Endothelial cell of umbilical vein (primary cell): ENCODE measurements at regions not wholly inside any gene's neighbourhood (a gene's known extent, or its start where the extent isn't known, plus 50 kb on each side); places are given as distances from the start of the nearest gene placed in this dataset.

Experiments
- BruUV-seq: library from RNA; stranded (reverse); fragments of 400-500 nt; replicated peaks from 2 replicates; lab custom pipeline; 2021; lab: Mats Ljungman, UMichigan
- CTCF ChIA-PET: fragments of 300-600, 350-600 bp; sonication (Branson Sonifier 250); formaldehyde crosslinking; loops from one replicate; lab custom pipeline; 2021; ENCODE audit warnings: antibody characterized with exemption, inconsistent platforms; lab: Charles Lee
- POLR2A ChIA-PET: fragments of 300-600, 350-600 bp; sonication (Branson Sonifier 250); formaldehyde crosslinking; loops from one replicate; lab custom pipeline; 2021; ENCODE audit warnings: antibody characterized with exemption, inconsistent platforms; lab: Charles Lee
- DNase-seq: peaks from one replicate; pipeline ENCODE4 v3.0.0-alpha.2; 2011; ENCODE audit warnings: low read depth, low spot score
- FAIRE-seq: peaks from 2 replicates; lab custom pipeline; 2011; peaks lifted over from hg19 to GRCh38; lab: Jason Lieb, UNC
- H2AFZ ChIP-seq: 2 replicates; pipeline ENCODE4 v1.6.0; 2012; ENCODE audit warnings: low read depth, low read length, control low read depth, inconsistent platforms
- H3K27ac ChIP-seq: 2 replicates; pipeline ENCODE4 v1.5.1; 2011; ENCODE audit warnings: low read depth, mild to moderate bottlenecking, control low read depth, low read length, moderate library complexity; ENCODE audit not compliant: insufficient read depth
- H3K27me3 ChIP-seq, 2 experiments: 2 replicates each; pipeline versions ENCODE4 v1.6.0 to v1.6.1; 2011; ENCODE audit warnings: low read length in 2 of 2, mixed read lengths in 1 of 2; ENCODE audit not compliant: control insufficient read depth in 2 of 2, insufficient read depth in 2 of 2
- H3K36me3 ChIP-seq, 2 experiments: 2 replicates in 1 of 2; 3 replicates in 1 of 2; pipeline ENCODE4 v1.5.1; 2011; ENCODE audit warnings: low read length in 2 of 2, mild to moderate bottlenecking in 1 of 2, moderate library complexity in 1 of 2; ENCODE audit not compliant: control insufficient read depth in 2 of 2, insufficient read depth in 2 of 2; ENCODE audit errors: extremely low read depth in 1 of 2
- H3K4me1 ChIP-seq: 3 replicates; pipeline ENCODE4 v1.5.1; 2011; ENCODE audit warnings: mild to moderate bottlenecking, low read length; ENCODE audit not compliant: control insufficient read depth, insufficient read depth; ENCODE audit errors: extremely low read depth
- H3K4me2 ChIP-seq: 2 replicates; pipeline ENCODE4 v1.6.1; 2011; ENCODE audit warnings: low read length, control low read depth, mixed read lengths; ENCODE audit not compliant: insufficient read depth
- H3K4me3 ChIP-seq, 3 experiments: fragments of 200-600 bp in 1 of 3; sonication (generic), shearing (Covaris generic) in 1 of 3; replicated peaks in 1 of 3; 2 replicates each; pipeline ENCODE4 v1.5.1; 2011 to 2016; ENCODE audit warnings: control low read depth in 3 of 3, low read length in 3 of 3, mild to moderate bottlenecking in 2 of 3, inconsistent platforms in 1 of 3, low read depth in 1 of 3, moderate library complexity in 1 of 3; ENCODE audit not compliant: insufficient read depth in 1 of 3
- H3K79me2 ChIP-seq: 2 replicates; pipeline ENCODE4 v1.6.0; 2012; ENCODE audit warnings: low read length, inconsistent platforms; ENCODE audit not compliant: control insufficient read depth, insufficient read depth
- H3K9ac ChIP-seq: replicated peaks from 2 replicates; pipeline ENCODE3; 2011; ENCODE audit warnings: low read length, control low read depth; ENCODE audit not compliant: insufficient read depth; ENCODE audit errors: extremely low read depth
- H3K9me1 ChIP-seq: replicated peaks from 3 replicates; pipeline ENCODE4 v1.6.0; 2011; ENCODE audit warnings: mild to moderate bottlenecking, low read length; ENCODE audit not compliant: control insufficient read depth, insufficient read depth; ENCODE audit errors: extremely low read depth
- H3K9me3 ChIP-seq: replicated peaks from 2 replicates; pipeline ENCODE4 v1.5.1; 2012; ENCODE audit warnings: low read length, inconsistent platforms; ENCODE audit not compliant: control insufficient read depth, insufficient read depth
- H4K20me1 ChIP-seq: replicated peaks from 2 replicates; pipeline ENCODE3; 2011; ENCODE audit warnings: mild to moderate bottlenecking, low read length; ENCODE audit not compliant: control insufficient read depth, insufficient read depth; ENCODE audit errors: extremely low read depth
- FOS ChIP-seq: IDR thresholded peaks from 2 replicates; pipeline ENCODE4 v1.6.1; 2011; ENCODE audit warnings: mild to moderate bottlenecking, low read length, moderate library complexity, borderline replicate concordance; ENCODE audit not compliant: insufficient read depth
- GATA2 ChIP-seq: IDR thresholded peaks from 2 replicates; pipeline ENCODE4 v1.7.0; 2011; ENCODE audit warnings: low read depth, mild to moderate bottlenecking, moderate library complexity, mixed read lengths, low read length; ENCODE audit not compliant: insufficient read length, insufficient read depth
- JUN ChIP-seq: IDR thresholded peaks from 2 replicates; pipeline ENCODE4 v1.6.1; 2011; ENCODE audit warnings: borderline replicate concordance, low read depth; ENCODE audit not compliant: insufficient read length, insufficient read depth
- MYC ChIP-seq: IDR thresholded peaks from one replicate; pipeline ENCODE4 v1.6.1; 2011; ENCODE audit warnings: mild to moderate bottlenecking, low read depth, low read length
- POLR2A ChIP-seq: IDR thresholded peaks from 2 replicates; pipeline ENCODE4 v1.6.1; 2012; ENCODE audit warnings: low read depth, mild to moderate bottlenecking, control low read depth, low read length
- POLR2AphosphoS5 ChIP-seq: IDR thresholded peaks from 2 replicates; pipeline ENCODE4 v1.6.1; 2012; ENCODE audit warnings: low read depth, mild to moderate bottlenecking, control low read depth, low read length, moderate library complexity; ENCODE audit not compliant: insufficient read depth
- dilution Hi-C: fragments of 300-500 bp; cut with MboI; formaldehyde crosslinking; loops from one replicate; pipeline ENCODE4 v1.15.0; 2019; ENCODE audit warnings: low sequenced_read_pairs; ENCODE audit not compliant: extremely low pct_ligation_motif_present
- intact Hi-C: fragments of 100-400 bp; cut with micrococcal nuclease; formaldehyde crosslinking; loops from one replicate; pipeline ENCODE4 v1.10.0; 2022

DNA sequence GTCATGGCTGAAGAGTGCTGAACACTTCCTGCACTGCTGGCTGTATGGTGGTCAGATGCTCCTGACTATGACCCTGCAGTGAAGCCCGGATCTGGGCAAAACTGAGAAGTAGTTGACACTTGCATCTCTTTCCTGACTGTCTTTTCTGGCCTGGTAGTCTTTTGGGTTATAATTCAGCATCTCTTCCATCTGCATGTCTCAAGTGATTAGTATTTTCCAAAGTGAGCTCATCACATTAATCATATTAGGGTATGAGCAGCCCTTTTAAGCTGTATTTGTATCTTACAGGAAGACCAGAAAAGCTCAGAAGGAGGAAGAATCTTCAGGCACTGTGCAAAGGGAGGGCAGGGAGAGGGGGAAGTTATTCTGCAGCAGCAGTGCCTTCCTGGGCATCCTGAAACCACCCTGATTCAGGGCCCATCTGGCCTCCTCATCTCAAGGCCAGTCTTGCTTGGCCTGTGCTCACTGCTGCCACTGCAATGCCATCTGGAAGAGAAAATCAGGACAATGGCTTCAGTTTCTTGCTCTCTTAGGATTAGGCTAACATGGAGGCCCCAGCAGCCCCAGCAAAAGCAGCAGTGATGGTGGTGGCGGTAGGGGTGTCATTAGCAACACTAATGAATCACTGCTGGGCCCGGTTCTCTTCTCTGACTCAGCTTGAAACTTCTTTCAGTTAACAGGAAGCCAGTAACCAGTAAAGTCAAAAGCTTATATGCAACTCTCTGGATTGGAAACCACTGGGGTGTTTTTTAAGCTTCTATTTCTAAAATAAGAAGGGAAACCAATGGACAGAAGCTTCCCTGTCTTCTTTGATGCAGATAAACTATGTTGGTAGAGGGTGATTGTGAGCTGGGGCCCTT, 63.3 kb upstream of the WDR26 start:
- TSS peak; percentile 25 for BruUV-seq
- H3K4me1 ChIP-seq = peaks cover 30% of the 10 kb centered on the region

DNA sequence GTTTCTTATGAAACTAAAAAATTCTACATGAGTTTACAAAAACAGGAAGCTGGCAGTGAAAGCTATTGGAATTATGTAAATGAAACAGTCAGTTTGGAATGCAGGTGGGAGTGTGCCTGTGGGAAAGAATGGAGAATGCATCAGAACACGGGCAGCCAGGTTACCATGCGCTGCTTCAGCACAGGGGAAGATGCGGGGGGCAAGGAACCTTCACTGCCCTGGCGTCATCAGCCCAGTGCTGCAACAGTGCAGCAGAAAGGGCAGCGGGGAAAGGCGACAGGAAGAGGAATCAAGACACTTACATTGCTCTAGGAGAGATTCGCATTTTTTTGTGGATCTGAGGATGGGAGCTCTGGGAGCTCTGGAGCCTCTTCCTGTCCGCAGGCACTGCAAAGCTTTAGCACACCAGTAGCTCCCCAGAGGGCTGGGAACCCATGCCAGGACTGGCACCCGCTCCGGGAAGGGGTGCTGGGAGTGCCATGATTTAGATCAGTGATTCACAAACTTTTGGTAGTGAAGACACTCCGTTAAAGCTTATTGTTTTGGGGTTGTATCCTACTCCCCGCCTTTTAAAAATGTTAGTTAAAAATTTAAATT, 64.1 kb upstream of the WDR26 start:
- H3K9ac ChIP-seq = peak overlapping the region; percentile 63
- H3K79me2 ChIP-seq = no peaks in the 10 kb centered on the region
- H3K9me1 ChIP-seq = no peaks in the 10 kb centered on the region
- peak overlapping the region in 1 of 3 experiments; percentile 20 for H3K4me3 ChIP-seq
- peak; percentile 89 for DNase-seq
- no peak for TF ChIP-seq POLR2A
- TF ChIP-seq POLR2AphosphoS5 = no peak
- TF ChIP-seq JUN = peak; percentile 0
- TF ChIP-seq MYC = peak; percentile 57
- ChIA-PET POLR2A (interaction anchor here (1.3 kb wide), 1 partner anchor 66 kb away, joined by 4 read pairs; no protein-coding TSS in a partner anchor), CTCF (interaction anchor here (0.8 to 2.8 kb wide), 15 partner anchors 10 to 1375 kb away, joined by 3 to 22 read pairs (median 4); no protein-coding TSS in a partner anchor)
- no peaks in the 10 kb centered on the region for H3K9me3 ChIP-seq
- peaks cover 37% of the 10 kb centered on the region for H3K4me1 ChIP-seq
- peak overlapping the region; percentile 94 for H3K27ac ChIP-seq
- intact Hi-C loops (loop anchor here (1.0 to 2.0 kb wide), 3 partner anchors 42 to 63 kb away; no protein-coding TSS in a partner anchor), dilution Hi-C loops (no loop called here)
- FAIRE-seq = peak; percentile 4
- peak overlapping the region; percentile 68 for H3K4me2 ChIP-seq
- no peaks in the 10 kb centered on the region for H3K36me3 ChIP-seq
- H4K20me1 ChIP-seq = no peaks in the 10 kb centered on the region
- H3K27me3 ChIP-seq = no peaks in the 10 kb centered on the region
- BruUV-seq = TSS peak; percentile 39
- peak overlapping the region; percentile 0 for H2AFZ ChIP-seq

More for the DNA sequence above, 63.3 kb upstream of the WDR26 start:
- Histone ChIP-seq H4K20me1 (no peaks in the 10 kb centered on the region), H3K4me2 (peak overlapping the region; percentile 68), H3K4me3 (peak overlapping the region in 1 of 3 experiments; percentile 20), H3K27me3 (no peaks in the 10 kb centered on the region), H3K36me3 (no peaks in the 10 kb centered on the region), H3K79me2 (no peaks in the 10 kb centered on the region), H2AFZ (peak overlapping the region; percentile 82), H3K27ac (peak overlapping the region; percentile 94), H3K9me3 (no peaks in the 10 kb centered on the region), H3K9me1 (no peaks in the 10 kb centered on the region), H3K9ac (peak overlapping the region; percentile 63)
- dilution Hi-C loops (no loop called here), intact Hi-C loops (loop anchor here (1.0 to 2.0 kb wide), 3 partner anchors 41 to 63 kb away; no protein-coding TSS in a partner anchor)
- POLR2A ChIA-PET = interaction anchor here (1.3 kb wide), 1 partner anchor 66 kb away, joined by 4 read pairs; no protein-coding TSS in a partner anchor
- FAIRE-seq (peak; percentile 97), DNase-seq (peak; percentile 89)
- TF ChIP-seq FOS = peak; percentile 95
- TF ChIP-seq JUN = peak; percentile 29
- TF ChIP-seq GATA2 = no peak
- no peak for TF ChIP-seq POLR2A
- TF ChIP-seq POLR2AphosphoS5 = no peak
- TF ChIP-seq MYC = no peak
- CTCF ChIA-PET = interaction anchor here (0.8 to 2.8 kb wide), 16 partner anchors 9 to 1375 kb away, joined by 3 to 22 read pairs (median 4); no protein-coding TSS in a partner anchor
